Tibial nerve (tissue), 4 donors: ENCODE measurements at regions not wholly inside any gene's neighbourhood (a gene's known extent, or its start where the extent isn't known, plus 50 kb on each side); places are given as distances from the start of the nearest gene placed in this dataset.

Source experiments
- CTCF ChIP-seq, 5 experiments: fragments of 200-600 bp in 3 of 5; fragments of 450-650 bp in 2 of 5; sonication (generic) in 3 of 5; IDR thresholded peaks; one replicate each; pipeline ENCODE4 v1.5.1; 2016 to 2019; ENCODE audit warnings: antibody characterized with exemption in 5 of 5, mild to moderate bottlenecking in 3 of 5, moderate library complexity in 2 of 5
- EP300 ChIP-seq, 2 donors: sonication (generic); formaldehyde crosslinking; IDR thresholded peaks; one replicate each; pipeline ENCODE4 v1.6.1; 2017; ENCODE audit warnings: antibody characterized with exemption in 2 of 2, mild to moderate bottlenecking in 1 of 2
- POLR2A ChIP-seq, 2 donors: fragments of 450-650 bp; IDR thresholded peaks; one replicate each; pipeline ENCODE4 v1.6.1; 2017; ENCODE audit warnings: antibody characterized with exemption in 2 of 2, mild to moderate bottlenecking in 2 of 2, moderate library complexity in 2 of 2

- TF ChIP-seq CTCF (IDR thresholded peaks at IDR 0.05) = no peak
- no peak for TF ChIP-seq POLR2A (IDR thresholded peaks at IDR 0.05)
- TF ChIP-seq EP300 (IDR thresholded peaks at IDR 0.05) = no peak
These were observed 269.8 kb upstream of the ADAMTS9 start for GRCh38 chr3:64957408-64958198.
